ENCODE measurements at regions not wholly inside any gene's neighbourhood (a gene's known extent, or its start where the extent isn't known, plus 50 kb on each side); places are given as distances from the start of the nearest gene placed in this dataset.

- no peak for DNase-seq (ENCODE audit: low read depth in 2 of 2)
These were observed 685.8 kb upstream of the CCDC54 start for GRCh38 chr3:106691476-106691875.

DNA sequence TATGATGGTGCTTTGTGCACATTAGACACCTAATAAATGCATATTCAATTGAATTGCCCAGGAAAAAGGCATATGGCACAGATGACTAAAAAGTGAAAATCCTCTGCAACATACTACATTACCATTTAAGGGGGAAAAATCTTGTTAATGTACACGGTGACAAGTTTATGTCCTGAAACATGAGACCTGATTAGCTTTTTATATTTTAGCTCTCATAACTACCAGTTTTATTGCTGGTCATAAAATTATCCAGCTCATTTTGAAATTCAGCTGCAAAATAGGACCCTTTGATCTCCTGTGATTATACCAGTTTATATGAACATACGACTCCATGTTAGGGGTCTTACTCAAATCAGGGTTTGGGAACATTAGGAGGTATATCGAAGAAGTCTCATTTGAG is 684.6 kb upstream of the CCDC54 start:
- no peak for DNase-seq (ENCODE audit: low read depth in 2 of 2)

- no peak for DNase-seq (ENCODE audit: low read depth in 2 of 2)
These were observed 678.1 kb upstream of the CCDC54 start for GRCh38 chr3:106699122-106699521.

- no peak for DNase-seq (ENCODE audit: low read depth in 2 of 2)
These were observed 676.3 kb upstream of the CCDC54 start for GRCh38 chr3:106700981-106701380.

GRCh38 chr3:106703524-106703923 is 673.7 kb upstream of the CCDC54 start:
- no peak for DNase-seq (ENCODE audit: low read depth in 2 of 2)

DNA sequence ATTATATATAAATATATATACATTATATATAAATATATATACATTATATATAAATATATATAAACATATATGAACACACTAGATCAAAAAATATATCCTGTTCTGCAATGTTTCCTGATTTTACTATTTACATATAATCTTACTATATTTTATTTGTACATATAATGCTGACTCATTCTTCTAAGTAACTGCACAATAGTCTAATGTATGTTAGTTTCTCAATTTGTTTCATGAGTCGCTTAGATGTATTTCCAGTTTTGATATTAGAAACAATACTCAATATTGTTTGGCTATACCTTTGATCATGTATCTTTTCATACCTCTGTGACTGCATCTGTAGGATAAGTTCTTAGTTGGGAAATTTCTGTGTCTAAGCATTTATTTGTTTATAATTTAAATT is 669.9 kb upstream of the CCDC54 start:
- no peak for DNase-seq (ENCODE audit: low read depth in 2 of 2)

DNA sequence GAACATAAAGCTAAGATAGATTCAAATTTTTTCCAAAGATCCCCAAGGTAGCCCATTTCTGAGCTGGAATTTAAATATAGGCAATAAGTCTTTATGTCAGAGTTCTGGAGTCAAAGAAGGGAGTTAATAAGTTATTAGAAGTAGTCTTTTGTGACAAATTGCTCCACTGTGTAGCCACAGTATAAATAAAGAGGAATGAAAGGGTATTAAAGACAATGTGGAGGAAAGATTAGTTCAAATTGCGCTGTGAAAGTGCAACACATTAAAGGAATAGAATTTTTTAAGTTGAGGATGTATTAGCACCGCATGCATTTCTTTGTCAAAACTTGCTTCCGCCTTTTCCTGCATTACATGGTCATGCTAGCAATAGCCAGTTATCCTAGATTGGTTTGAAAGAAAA is 666.6 kb upstream of the CCDC54 start:
- no peak for DNase-seq (ENCODE audit: low read depth in 2 of 2)

GRCh38 chr3:106711650-106712049 is 665.6 kb upstream of the CCDC54 start:
- no peak for DNase-seq (ENCODE audit: low read depth in 2 of 2)

DNA sequence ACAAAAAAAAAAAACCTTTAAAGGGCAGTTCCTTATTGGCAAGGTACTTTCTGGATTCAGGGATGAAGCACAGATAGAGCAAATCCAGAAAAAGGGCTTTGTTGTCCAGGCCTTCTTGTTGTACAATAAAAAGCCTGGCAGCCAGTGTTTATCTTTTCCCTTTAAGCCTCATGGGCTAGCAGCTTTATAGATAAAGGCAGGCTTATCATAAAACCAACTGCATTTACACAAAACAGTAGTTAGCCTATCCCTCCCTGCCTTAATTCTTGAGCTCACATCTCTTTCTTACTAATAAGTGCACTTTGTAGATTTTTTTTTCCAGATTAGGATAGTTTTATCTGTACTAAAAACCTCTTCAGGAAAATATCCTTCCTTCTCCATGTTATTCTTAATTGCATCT is 662.8 kb upstream of the CCDC54 start:
- DNase-seq (ENCODE audit: low read depth in 2 of 2) = no peak

- no peak for DNase-seq (ENCODE audit: low read depth in 2 of 2)
These were observed 662.0 kb upstream of the CCDC54 start for GRCh38 chr3:106715286-106715685.

- DNase-seq (ENCODE audit: low read depth in 2 of 2) = no peak
These were observed 660.0 kb upstream of the CCDC54 start for GRCh38 chr3:106717178-106717780.

GRCh38 chr3:106719077-106719476 is 658.2 kb upstream of the CCDC54 start:
- DNase-seq (ENCODE audit: low read depth in 2 of 2) = no peak

- no peak for DNase-seq (ENCODE audit: low read depth in 2 of 2)
These were observed 657.7 kb upstream of the CCDC54 start for GRCh38 chr3:106719583-106719982.

DNA sequence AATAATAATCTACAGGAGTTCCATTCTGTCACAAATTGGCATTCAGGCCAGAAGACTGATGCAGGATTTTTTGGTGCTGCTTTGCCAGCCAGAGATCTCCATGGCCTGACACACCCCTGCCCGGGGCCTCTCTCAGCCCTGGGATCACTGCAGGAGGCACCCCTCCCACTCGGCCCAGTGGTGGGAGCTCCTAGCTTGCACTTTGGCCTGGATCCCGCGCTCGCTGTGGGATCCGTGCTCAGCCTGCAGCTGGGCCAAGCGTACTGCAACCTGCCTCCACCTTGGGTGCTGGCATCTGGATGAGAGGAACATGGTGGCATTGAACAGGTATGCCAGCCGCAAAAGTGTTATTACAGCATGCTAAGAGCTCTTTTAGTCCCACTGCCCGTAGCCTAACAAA is 656.7 kb upstream of the CCDC54 start:
- DNase-seq (ENCODE audit: low read depth in 2 of 2) = no peak

DNA sequence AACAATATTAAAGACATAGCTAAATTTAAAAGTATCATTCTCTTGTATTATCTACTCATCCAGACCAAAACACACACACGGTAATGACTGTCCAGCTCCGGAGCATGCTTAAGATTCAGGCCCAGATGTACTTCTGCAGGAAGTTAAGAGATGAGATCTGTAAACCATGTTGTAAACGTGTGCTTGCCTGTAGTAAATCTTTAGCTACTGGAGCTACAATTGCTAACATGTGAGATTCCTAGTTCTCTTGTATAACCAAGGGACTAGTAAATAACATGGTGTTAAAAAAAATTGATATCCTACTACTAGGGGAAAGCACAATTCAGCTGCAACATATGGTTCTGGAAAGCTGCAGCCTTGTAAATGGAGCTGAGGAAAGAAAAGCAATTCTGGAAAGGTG is 651.7 kb upstream of the CCDC54 start:
- DNase-seq (ENCODE audit: low read depth in 2 of 2) = no peak

GRCh38 chr3:106728315-106729098 is 648.7 kb upstream of the CCDC54 start:
- no peak for DNase-seq (ENCODE audit: low read depth in 2 of 2)

DNA sequence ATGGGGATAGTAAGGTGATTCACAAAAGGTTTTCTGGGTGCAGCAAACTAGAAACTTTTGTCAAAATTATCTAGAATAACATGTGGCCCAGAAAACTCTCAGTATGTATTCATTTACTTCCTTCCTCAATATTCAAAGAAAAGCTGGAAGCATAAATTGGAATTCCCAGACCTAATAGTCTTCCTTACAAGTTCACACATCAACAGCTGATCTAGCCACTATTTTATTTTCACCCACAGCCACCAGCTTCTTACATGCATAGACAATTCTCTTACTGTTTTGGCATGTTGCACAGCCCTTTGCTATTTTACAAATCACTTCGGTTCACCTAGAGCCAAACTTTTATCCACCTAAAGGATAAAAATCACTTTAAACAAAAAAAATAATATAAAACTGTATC is 647.8 kb upstream of the CCDC54 start:
- no peak for DNase-seq (ENCODE audit: low read depth in 2 of 2)

GRCh38 chr3:106731230-106731629 is 646.0 kb upstream of the CCDC54 start:
- DNase-seq (ENCODE audit: low read depth in 2 of 2) = no peak

- DNase-seq (ENCODE audit: low read depth in 2 of 2) = no peak
These were observed 642.5 kb upstream of the CCDC54 start for GRCh38 chr3:106734712-106735111.

GRCh38 chr3:106737265-106737664 is 640.0 kb upstream of the CCDC54 start:
- DNase-seq (ENCODE audit: low read depth in 2 of 2) = no peak

DNA sequence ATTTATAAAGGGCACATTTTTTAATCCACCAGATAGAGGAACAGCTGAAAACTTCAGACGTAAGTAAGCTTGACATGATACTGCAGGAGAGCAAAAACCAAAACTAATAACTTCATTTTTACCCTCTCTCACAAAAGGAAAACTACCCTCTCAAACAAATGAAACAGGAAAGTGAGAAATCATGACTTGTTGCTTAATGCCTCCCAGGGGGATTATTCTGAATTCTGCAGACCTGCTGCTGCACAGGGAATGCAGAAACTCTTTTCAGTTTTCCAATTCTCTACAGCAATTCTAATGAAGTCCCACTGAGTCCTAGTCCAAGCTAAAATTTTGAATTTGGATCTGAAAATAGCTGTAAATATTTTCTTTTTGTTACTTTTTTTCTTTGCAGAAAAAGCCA is 637.1 kb upstream of the CCDC54 start:
- no peak for DNase-seq (ENCODE audit: low read depth in 2 of 2)

DNA sequence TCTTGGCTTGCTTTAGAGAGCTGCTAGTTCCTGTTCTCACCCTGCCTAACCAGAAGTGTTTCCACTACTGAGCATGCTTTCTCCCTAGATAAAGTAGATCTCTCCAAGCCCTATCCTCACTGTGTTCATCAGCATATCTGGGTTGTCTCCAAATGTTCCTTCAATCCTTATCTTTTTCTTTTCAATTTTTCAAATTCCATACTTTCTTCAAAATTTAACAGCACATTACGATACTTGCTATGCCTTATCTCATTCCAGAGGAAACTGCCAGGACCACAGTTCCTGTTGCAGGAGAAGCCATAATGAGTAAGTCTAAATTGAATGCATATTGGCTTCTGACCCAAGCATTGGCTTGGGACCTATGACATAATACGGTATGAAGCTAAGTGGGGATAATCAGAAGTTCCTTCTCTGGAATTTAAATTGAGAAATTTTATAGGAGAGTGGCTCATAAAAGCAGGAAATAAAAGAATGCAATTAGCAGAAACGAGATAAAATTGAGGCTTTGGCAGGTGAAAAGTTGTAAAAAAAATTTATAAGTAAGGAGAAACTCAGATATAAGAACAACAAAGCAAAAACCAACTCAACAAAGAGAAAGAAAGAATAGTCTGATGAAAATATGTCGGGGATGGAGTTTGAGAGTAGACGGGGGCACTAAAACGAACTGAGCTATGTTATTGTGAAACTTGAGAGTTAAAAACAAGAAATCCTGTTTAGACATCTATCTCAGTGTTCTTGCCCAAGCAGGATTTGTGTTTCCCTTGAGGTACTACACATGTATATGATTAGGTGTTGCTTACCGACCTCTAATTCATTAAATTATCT is 631.7 kb upstream of the CCDC54 start:
- no peak for DNase-seq (ENCODE audit: low read depth in 2 of 2)

DNA sequence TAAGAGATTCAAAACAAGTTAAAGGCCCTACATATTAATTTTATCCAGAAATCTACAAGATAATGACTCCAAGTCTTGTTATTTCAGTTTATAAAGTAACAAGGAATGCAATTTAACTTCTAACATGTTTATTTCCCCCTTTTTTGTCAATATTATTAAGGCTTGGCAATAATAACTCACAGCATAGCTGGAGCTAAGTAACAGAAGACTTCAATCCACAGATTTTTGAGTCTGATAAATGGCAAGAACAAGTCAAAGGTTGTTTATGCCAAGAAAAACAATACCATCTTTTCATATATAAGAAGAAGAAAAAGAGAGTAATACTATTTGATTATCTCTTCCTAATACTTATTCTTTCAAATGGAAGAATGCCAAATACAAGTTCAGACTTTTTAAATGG is 631.0 kb upstream of the CCDC54 start:
- no peak for DNase-seq (ENCODE audit: low read depth in 2 of 2)

Measured in stimulated activated CD4-positive, alpha-beta T cell treated with anti-CD3 and anti-CD28 coated beads, Interleukin-4, amount 100 ng/mL, for 48 hours (primary cell).